HL-60 (cell line): ENCODE measurements at regions not wholly inside any gene's neighbourhood (a gene's known extent, or its start where the extent isn't known, plus 50 kb on each side); places are given as distances from the start of the nearest gene placed in this dataset.
A peak's percentile ranks its signal among the peaks of the same experiment; 100 is the strongest.

ENCODE experiments used
- DNase-seq, 2 experiments: peaks; one replicate each; pipeline ENCODE4 v3.0.0-alpha.2; 2010 to 2020; ENCODE audit warnings: low read depth in 1 of 2, low spot score in 1 of 2
- H3K27ac ChIP-seq: fragments of 250-450 bp; sonication (Bioruptor Pico); replicated peaks from 2 replicates; pipeline ENCODE4 v1.5.1; 2020; ENCODE audit warnings: mild to moderate bottlenecking, moderate library complexity
- H3K27me3 ChIP-seq: fragments of 250-450 bp; sonication (Bioruptor Pico); 2 replicates; pipeline ENCODE4 v1.5.1; 2021; ENCODE audit warnings: mild to moderate bottlenecking, moderate library complexity; ENCODE audit not compliant: insufficient read depth, poor library complexity, severe bottlenecking
- H3K4me3 ChIP-seq: replicated peaks from 2 replicates; pipeline ENCODE4 v1.5.1; 2011; ENCODE audit warnings: mild to moderate bottlenecking, control low read depth, low read length; ENCODE audit not compliant: insufficient read depth
- CTCF ChIP-seq: IDR thresholded peaks from one replicate; pipeline ENCODE4 v1.5.1; 2011; ENCODE audit warnings: low read length, control low read depth, inconsistent platforms; ENCODE audit not compliant: insufficient read depth
- GABPA ChIP-seq: IDR thresholded peaks from 2 replicates; pipeline ENCODE4 v1.6.1; 2012; ENCODE audit warnings: low read depth
- POLR2AphosphoS5 ChIP-seq: IDR thresholded peaks from 2 replicates; pipeline ENCODE4 v1.6.1; 2012; ENCODE audit warnings: low read depth
- REST ChIP-seq: IDR thresholded peaks from 2 replicates; pipeline ENCODE4 v1.6.1; 2012; ENCODE audit warnings: low read depth; ENCODE audit not compliant: insufficient replicate concordance
- SPI1 ChIP-seq: IDR thresholded peaks from 2 replicates; pipeline ENCODE4 v1.6.1; 2012; ENCODE audit warnings: low read depth, mild to moderate bottlenecking, borderline replicate concordance

- Histone ChIP-seq H3K27ac (peak overlapping the region; percentile 66), H3K27me3 (no peaks in the 10 kb centered on the region), H3K4me3 (no peak overlapping the region)
- DNase-seq, result peak; percentile 84 to 90
- peak; percentile 13 for TF ChIP-seq CTCF
- TF ChIP-seq SPI1, result peak; percentile 81
- peak; percentile 78; the same call in 1 of the 2 replicates for TF ChIP-seq POLR2AphosphoS5
- TF ChIP-seq REST, result no peak
- TF ChIP-seq GABPA, result no peak
Observed at GRCh38 chr2:8525582-8526402, 156.1 kb upstream of the ID2 start.

GRCh38 chr2:8526403-8526696, 155.5 kb upstream of the ID2 start:
- DNase-seq, result no peak
- peak overlapping the region; percentile 66 for H3K27ac ChIP-seq
- H3K4me3 ChIP-seq, result no peak overlapping the region
- no peaks in the 10 kb centered on the region for H3K27me3 ChIP-seq
- TF ChIP-seq REST (no peak), GABPA (no peak), SPI1 (no peak), CTCF (no peak), POLR2AphosphoS5 (no peak)

- no peak for DNase-seq
- no peak overlapping the region for H3K4me3 ChIP-seq
- peak overlapping the region; percentile 66 for H3K27ac ChIP-seq
- no peaks in the 10 kb centered on the region for H3K27me3 ChIP-seq
- TF ChIP-seq CTCF (no peak), REST (no peak), SPI1 (no peak), POLR2AphosphoS5 (no peak), GABPA (no peak)
Observed at GRCh38 chr2:8527031-8527430, 154.8 kb upstream of the ID2 start.
